ENCODE measurements at regions not wholly inside any gene's neighbourhood (a gene's known extent, or its start where the extent isn't known, plus 50 kb on each side); places are given as distances from the start of the nearest gene placed in this dataset.
"Not testable (repeated sequence)": the region's sequence is repeated elsewhere in the genome, so short reads cannot be mapped to it uniquely, and the experiment has no call there.

GRCh38 chr1:238944028-238944427, 442.3 kb upstream of the CHRM3 start:
- H3K36me3 Mint-ChIP-seq (ENCODE audit: low read depth) = no peaks in the 10 kb centered on the region
- ATAC-seq = no peak
- H3K4me1 Mint-ChIP-seq = no peaks in the 10 kb centered on the region
- no peak overlapping the region for H3K4me3 Mint-ChIP-seq
- DNase-seq = no peak
- intact Hi-C loops (cut with DNase I, micrococcal nuclease) = no loop called here
- ChIA-PET POLR2A (no interaction called here), CTCF (no interaction called here)
- peaks cover 11% of the 10 kb centered on the region for H3K9me3 Mint-ChIP-seq (ENCODE audit: low read depth)
- no peak overlapping the region for H3K27ac Mint-ChIP-seq
- no peaks in the 10 kb centered on the region for H3K27me3 Mint-ChIP-seq

GRCh38 chr1:238927899-238928298, 458.5 kb upstream of the CHRM3 start:
- CTCF ChIA-PET = no interaction called here
- no peak overlapping the region for H3K27ac Mint-ChIP-seq
- H3K36me3 Mint-ChIP-seq (ENCODE audit: low read depth) = no peaks in the 10 kb centered on the region
- H3K4me1 Mint-ChIP-seq = no peaks in the 10 kb centered on the region
- ATAC-seq (no peak), DNase-seq (no peak)
- POLR2A ChIA-PET = no interaction called here
- intact Hi-C loops (cut with DNase I, micrococcal nuclease) = no loop called here
- no peak overlapping the region for H3K4me3 Mint-ChIP-seq
- no peaks in the 10 kb centered on the region for H3K27me3 Mint-ChIP-seq
- peaks cover 2% of the 10 kb centered on the region for H3K9me3 Mint-ChIP-seq (ENCODE audit: low read depth)

GRCh38 chr1:238916828-238917227, 469.5 kb upstream of the CHRM3 start:
- H3K27ac Mint-ChIP-seq = no peak overlapping the region
- H3K4me3 Mint-ChIP-seq = no peak overlapping the region
- H3K4me1 Mint-ChIP-seq = no peaks in the 10 kb centered on the region
- H3K9me3 Mint-ChIP-seq (ENCODE audit: low read depth) = peaks cover 3% of the 10 kb centered on the region
- intact Hi-C loops (cut with DNase I, micrococcal nuclease) = no loop called here
- CTCF ChIA-PET = no interaction called here
- POLR2A ChIA-PET = no interaction called here
- DNase-seq = no peak
- no peak for ATAC-seq
- no peaks in the 10 kb centered on the region for H3K36me3 Mint-ChIP-seq (ENCODE audit: low read depth)
- H3K27me3 Mint-ChIP-seq = no peaks in the 10 kb centered on the region

DNA sequence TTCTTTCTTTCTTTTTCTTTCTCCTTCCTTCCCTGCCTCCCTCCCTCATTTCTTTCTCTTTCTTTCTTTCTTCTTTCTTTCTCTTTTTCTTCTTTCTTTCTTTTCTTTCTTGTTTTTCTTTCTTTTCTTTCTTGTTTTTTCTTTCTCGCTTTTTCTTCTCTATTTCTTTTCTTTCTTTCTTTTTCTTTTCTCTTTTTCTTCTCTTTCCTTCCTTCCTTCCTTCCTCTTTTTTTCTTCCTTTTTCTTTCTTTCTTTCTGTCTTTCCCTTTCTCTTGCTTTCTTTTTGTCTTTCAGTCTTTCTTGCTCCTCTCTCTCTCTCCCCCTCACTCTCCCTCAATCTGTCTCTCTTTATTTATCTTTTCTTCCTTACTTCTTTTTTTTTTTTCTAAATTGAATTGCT, 472.0 kb upstream of the CHRM3 start:
- DNase-seq = no peak
- Mint-ChIP-seq H3K9me3 (ENCODE audit: low read depth) (peaks cover 3% of the 10 kb centered on the region), H3K27ac (no peak overlapping the region), H3K4me1 (no peaks in the 10 kb centered on the region), H3K36me3 (ENCODE audit: low read depth) (no peaks in the 10 kb centered on the region), H3K27me3 (no peaks in the 10 kb centered on the region), H3K4me3 (no peak overlapping the region)
- no peak for ATAC-seq
- ChIA-PET CTCF (no interaction called here), POLR2A (no interaction called here)
- intact Hi-C loops (cut with DNase I, micrococcal nuclease) = no loop called here

DNA sequence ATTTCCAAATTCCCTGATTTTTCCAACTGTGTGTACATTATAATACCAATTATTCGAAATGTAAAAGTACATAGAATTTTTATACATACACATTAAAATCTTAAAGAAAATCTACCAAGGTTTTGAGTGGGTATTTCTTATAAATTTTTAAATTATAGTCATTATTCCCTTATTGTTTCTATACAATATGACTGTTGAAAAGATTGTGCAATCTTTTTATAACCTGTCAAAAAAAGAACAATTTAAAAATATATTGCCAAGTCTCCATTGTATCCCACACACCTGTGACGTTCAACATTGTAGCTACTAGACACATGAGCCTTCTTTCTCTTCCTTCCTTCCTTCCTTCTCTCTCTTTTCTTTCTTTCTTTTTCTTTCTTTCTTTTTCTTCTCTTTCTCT, 473.2 kb upstream of the CHRM3 start:
- ChIA-PET POLR2A (no interaction called here), CTCF (no interaction called here)
- Mint-ChIP-seq H3K4me3 (no peak overlapping the region), H3K36me3 (ENCODE audit: low read depth) (no peaks in the 10 kb centered on the region), H3K27me3 (no peaks in the 10 kb centered on the region), H3K9me3 (ENCODE audit: low read depth) (peaks cover 3% of the 10 kb centered on the region), H3K4me1 (no peaks in the 10 kb centered on the region), H3K27ac (no peak overlapping the region)
- no peak for ATAC-seq
- intact Hi-C loops (cut with DNase I, micrococcal nuclease) = no loop called here
- DNase-seq = no peak

- Mint-ChIP-seq H3K36me3 (ENCODE audit: low read depth) (no peaks in the 10 kb centered on the region), H3K27me3 (no peaks in the 10 kb centered on the region), H3K9me3 (ENCODE audit: low read depth) (peaks cover 5% of the 10 kb centered on the region), H3K4me1 (no peaks in the 10 kb centered on the region), H3K4me3 (no peak overlapping the region), H3K27ac (no peak overlapping the region)
- CTCF ChIA-PET = no interaction called here
- intact Hi-C loops (cut with DNase I, micrococcal nuclease) = no loop called here
- POLR2A ChIA-PET = no interaction called here
- no peak for DNase-seq
- no peak for ATAC-seq
These were observed 474.2 kb upstream of the CHRM3 start for GRCh38 chr1:238912148-238912547.

DNA sequence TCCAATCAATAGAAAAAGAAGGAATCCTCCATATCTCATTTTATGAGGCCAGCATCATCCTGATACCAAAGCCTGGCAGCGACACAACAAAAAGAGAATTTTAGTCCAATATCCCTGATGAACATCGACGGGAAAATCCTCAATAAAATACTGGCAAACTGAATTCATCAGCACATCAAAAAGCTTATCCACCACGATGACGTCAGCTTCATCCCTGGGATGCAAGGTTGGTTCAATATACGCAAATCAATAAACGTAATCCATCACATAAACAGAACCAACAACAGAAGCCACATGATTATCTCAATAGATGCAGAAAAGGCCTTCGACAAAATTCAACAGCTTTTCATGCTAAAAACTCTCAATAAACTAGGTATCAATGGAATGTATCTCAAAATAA, 483.6 kb upstream of the CHRM3 start:
- H3K27me3 Mint-ChIP-seq; CTCF ChIA-PET; H3K4me1 Mint-ChIP-seq; DNase-seq; H3K4me3 Mint-ChIP-seq; intact Hi-C loops (cut with DNase I, micrococcal nuclease); POLR2A ChIA-PET; H3K27ac Mint-ChIP-seq; ATAC-seq; H3K36me3 Mint-ChIP-seq (ENCODE audit: low read depth): not testable (repeated sequence)
- H3K9me3 Mint-ChIP-seq (ENCODE audit: low read depth) = peaks cover 24% of the 10 kb centered on the region

- intact Hi-C loops (cut with DNase I, micrococcal nuclease) = no loop called here
- ChIA-PET CTCF (no interaction called here), POLR2A (no interaction called here)
- H3K4me3 Mint-ChIP-seq = no peak overlapping the region
- no peaks in the 10 kb centered on the region for H3K27me3 Mint-ChIP-seq
- no peaks in the 10 kb centered on the region for H3K4me1 Mint-ChIP-seq
- H3K9me3 Mint-ChIP-seq (ENCODE audit: low read depth) = peaks cover 20% of the 10 kb centered on the region
- H3K27ac Mint-ChIP-seq = no peak overlapping the region
- ATAC-seq = no peak
- no peaks in the 10 kb centered on the region for H3K36me3 Mint-ChIP-seq (ENCODE audit: low read depth)
- no peak for DNase-seq
These were observed 486.0 kb upstream of the CHRM3 start for GRCh38 chr1:238900334-238900865.

GRCh38 chr1:238898856-238899255, 487.5 kb upstream of the CHRM3 start:
- no peaks in the 10 kb centered on the region for H3K4me1 Mint-ChIP-seq
- no peak overlapping the region for H3K4me3 Mint-ChIP-seq
- peaks cover 20% of the 10 kb centered on the region for H3K9me3 Mint-ChIP-seq (ENCODE audit: low read depth)
- intact Hi-C loops (cut with DNase I, micrococcal nuclease) = no loop called here
- ATAC-seq (no peak), DNase-seq (no peak)
- CTCF ChIA-PET = no interaction called here
- POLR2A ChIA-PET = no interaction called here
- no peaks in the 10 kb centered on the region for H3K36me3 Mint-ChIP-seq (ENCODE audit: low read depth)
- no peak overlapping the region for H3K27ac Mint-ChIP-seq
- H3K27me3 Mint-ChIP-seq = no peaks in the 10 kb centered on the region

DNA sequence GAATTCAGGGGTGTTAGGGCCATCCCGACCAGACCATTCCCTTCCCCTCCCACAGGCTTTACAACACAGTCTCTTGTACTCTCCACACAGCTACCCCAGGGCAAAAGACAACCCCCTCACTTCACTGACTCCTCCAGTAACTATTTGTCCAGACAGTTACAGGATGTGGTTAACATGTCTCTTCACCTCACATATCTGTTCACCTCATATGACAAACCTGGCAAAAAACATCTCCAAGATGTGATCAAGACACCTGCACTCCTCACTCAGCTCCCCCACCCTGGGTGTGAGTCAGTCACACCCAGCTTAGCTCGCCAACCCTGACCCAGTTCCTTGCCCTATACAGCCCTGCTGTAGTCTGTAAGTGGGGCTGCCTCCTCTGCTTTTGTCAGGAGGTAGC, 490.5 kb upstream of the CHRM3 start:
- CTCF ChIA-PET = no interaction called here
- H3K4me3 Mint-ChIP-seq = no peak overlapping the region
- DNase-seq (no peak), ATAC-seq (no peak)
- H3K9me3 Mint-ChIP-seq (ENCODE audit: low read depth) = peaks cover 4% of the 10 kb centered on the region
- H3K36me3 Mint-ChIP-seq (ENCODE audit: low read depth) = no peaks in the 10 kb centered on the region
- intact Hi-C loops (cut with DNase I, micrococcal nuclease) = no loop called here
- no peaks in the 10 kb centered on the region for H3K4me1 Mint-ChIP-seq
- POLR2A ChIA-PET = no interaction called here
- no peak overlapping the region for H3K27ac Mint-ChIP-seq
- H3K27me3 Mint-ChIP-seq = no peaks in the 10 kb centered on the region

DNA sequence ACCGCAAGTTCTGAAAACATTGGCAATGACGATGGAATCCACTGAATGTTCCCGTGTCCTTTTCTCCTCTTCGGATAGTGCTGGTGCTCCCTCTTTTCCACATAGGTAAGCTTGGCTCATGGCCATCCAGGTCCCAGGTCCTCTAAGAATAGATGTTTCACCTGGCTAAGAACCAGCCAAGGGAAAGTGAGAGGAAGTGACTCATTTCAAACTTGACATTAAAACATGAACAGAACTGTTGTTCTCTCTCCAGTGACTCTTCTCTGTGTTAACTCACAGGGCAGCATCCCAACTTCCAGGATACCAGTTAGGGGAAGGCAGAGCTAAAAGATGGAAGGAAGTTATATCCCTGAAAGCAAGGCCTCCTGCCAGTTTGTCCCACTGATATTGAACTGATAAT, 493.8 kb upstream of the CHRM3 start:
- Mint-ChIP-seq H3K36me3 (ENCODE audit: low read depth) (no peaks in the 10 kb centered on the region), H3K27ac (no peak overlapping the region), H3K27me3 (no peaks in the 10 kb centered on the region), H3K4me1 (no peaks in the 10 kb centered on the region), H3K4me3 (no peak overlapping the region), H3K9me3 (ENCODE audit: low read depth) (peaks cover 2% of the 10 kb centered on the region)
- intact Hi-C loops (cut with DNase I, micrococcal nuclease) = no loop called here
- ChIA-PET POLR2A (no interaction called here), CTCF (no interaction called here)
- ATAC-seq (no peak), DNase-seq (no peak)

DNA sequence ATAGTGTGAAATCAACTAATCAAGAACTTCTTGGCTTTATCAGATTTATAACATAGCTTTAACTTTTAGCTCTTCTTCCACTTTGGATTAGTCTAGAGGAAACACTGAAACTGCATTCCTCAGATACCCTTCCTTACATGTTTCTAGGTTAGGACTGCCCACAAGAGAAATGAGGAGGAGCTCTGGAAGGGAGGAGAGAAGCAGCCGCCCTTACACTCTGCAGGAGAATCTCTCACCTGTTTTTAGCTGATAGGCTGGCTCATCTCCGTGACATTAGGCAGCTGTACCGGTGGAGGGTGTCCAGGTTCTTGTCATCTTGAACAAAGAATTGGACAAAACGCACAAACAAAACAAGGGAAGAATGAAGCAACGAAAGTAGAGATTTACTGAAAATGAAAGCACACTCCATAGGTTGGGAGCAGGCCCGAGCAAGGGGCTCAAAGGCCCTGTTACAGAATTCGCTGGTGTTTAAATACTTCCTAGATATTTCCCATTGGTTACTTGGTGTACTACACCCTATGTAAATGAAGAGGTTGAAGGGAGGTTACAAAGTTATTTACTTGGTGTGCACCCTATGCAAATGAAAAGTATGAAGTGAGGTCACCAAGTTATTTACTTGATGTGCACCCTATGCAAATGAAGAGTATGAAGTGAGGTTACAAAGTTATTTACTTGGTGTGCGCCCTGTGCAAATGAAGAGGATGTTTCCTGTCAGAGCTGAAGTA, 524.9 kb upstream of the CHRM3 start:
- H3K4me1 Mint-ChIP-seq = no peaks in the 10 kb centered on the region
- no peak overlapping the region for H3K27ac Mint-ChIP-seq
- ChIA-PET POLR2A (no interaction called here), CTCF (no interaction called here)
- H3K36me3 Mint-ChIP-seq (ENCODE audit: low read depth) = no peaks in the 10 kb centered on the region
- no peaks in the 10 kb centered on the region for H3K27me3 Mint-ChIP-seq
- no peak overlapping the region for H3K4me3 Mint-ChIP-seq
- peaks cover 5% of the 10 kb centered on the region for H3K9me3 Mint-ChIP-seq (ENCODE audit: low read depth)
- ATAC-seq (no peak), DNase-seq (no peak)
- intact Hi-C loops (cut with DNase I, micrococcal nuclease) = no loop called here

GRCh38 chr1:238833919-238834318, 552.4 kb upstream of the CHRM3 start:
- H3K4me3 Mint-ChIP-seq = no peak overlapping the region
- H3K27ac Mint-ChIP-seq = no peak overlapping the region
- CTCF ChIA-PET = no interaction called here
- ATAC-seq (no peak), DNase-seq (no peak)
- POLR2A ChIA-PET = no interaction called here
- H3K9me3 Mint-ChIP-seq (ENCODE audit: low read depth) = peaks cover 17% of the 10 kb centered on the region
- intact Hi-C loops (cut with DNase I, micrococcal nuclease) = no loop called here
- no peaks in the 10 kb centered on the region for H3K4me1 Mint-ChIP-seq
- H3K36me3 Mint-ChIP-seq (ENCODE audit: low read depth) = no peaks in the 10 kb centered on the region
- no peaks in the 10 kb centered on the region for H3K27me3 Mint-ChIP-seq
